ENCODE measurements at regions not wholly inside any gene's neighbourhood (a gene's known extent, or its start where the extent isn't known, plus 50 kb on each side); places are given as distances from the start of the nearest gene placed in this dataset.

GRCh38 chr1:217313096-217313495 is 317.8 kb downstream of the GPATCH2 start:
- TF ChIP-seq MAX (IDR thresholded peaks at IDR 0.05) (no peak), EP300 (IDR thresholded peaks at IDR 0.05) (no peak), CTCF (IDR thresholded peaks at IDR 0.05) (no peak), POLR2A (IDR thresholded peaks at IDR 0.05; ENCODE audit: low read length) (no peak), NFE2L2 (conservative IDR thresholded peaks at IDR 0.05; ENCODE audit: low read length) (no peak), RCOR1 (IDR thresholded peaks at IDR 0.05; ENCODE audit: low read depth, low read length) (no peak), CHD2 (IDR thresholded peaks at IDR 0.05; ENCODE audit: low read length, partially characterized antibody) (no peak), CBX8 (IDR thresholded peaks at IDR 0.05) (no peak), MAZ (IDR thresholded peaks at IDR 0.05; ENCODE audit: borderline replicate concordance, low read depth, low read length) (no peak), PBX3 (IDR thresholded peaks at IDR 0.05) (no peak), SMC3 (IDR thresholded peaks at IDR 0.05) (no peak), REST (IDR thresholded peaks at IDR 0.05) (no peak)

All from A549 (cell line).